HG02678 (cell line): ENCODE measurements at regions not wholly inside any gene's neighbourhood (a gene's known extent, or its start where the extent isn't known, plus 50 kb on each side); places are given as distances from the start of the nearest gene placed in this dataset.

Source experiments
- ATAC-seq: cut with Tn5 transposase; IDR thresholded peaks from one replicate; pipeline ENCODE4 v1.9.1; 2021; ENCODE audit warnings: mild to moderate bottlenecking, moderate library complexity; ENCODE audit not compliant: unreplicated experiment

DNA sequence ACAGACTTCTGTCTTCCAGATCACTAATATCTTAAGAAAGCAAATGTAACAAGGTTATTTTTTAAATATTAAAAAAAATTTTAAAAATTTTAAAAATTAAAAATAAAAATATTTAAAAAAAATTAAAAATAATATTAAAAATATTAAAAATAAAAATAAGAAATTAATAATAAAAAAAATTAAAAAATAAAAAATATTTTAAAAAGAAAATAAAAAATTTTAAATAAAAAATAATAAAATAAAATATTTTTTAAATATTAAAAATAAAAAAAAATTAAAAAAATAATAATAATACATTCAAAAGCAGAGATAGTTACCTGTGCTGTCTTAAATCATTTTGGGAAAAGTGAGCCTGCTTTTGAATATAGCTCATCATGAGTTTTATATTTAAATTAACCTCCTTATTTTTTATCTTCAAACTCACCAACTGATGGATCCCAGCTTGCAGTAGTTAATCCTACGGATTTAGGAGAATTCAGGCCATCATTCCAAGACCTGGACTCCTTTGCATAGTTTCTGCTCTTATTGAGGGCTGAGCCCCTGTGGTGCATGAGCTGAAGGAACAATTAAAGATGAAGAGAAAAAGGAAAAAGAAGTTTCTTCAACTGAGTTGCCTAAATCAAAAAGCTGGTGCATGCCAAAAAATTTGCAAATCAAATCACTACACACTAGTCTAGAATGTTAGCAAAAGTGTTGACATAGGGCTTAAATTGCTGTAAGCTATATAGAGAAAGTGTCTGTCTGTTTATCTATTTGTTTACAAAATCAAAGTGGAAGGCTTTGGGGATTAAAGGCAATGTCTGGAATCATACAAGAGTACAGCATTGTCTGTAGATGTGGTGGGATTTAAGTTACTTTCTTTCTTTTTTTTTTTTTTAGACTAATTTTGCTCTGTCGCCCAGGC, 50.5 kb upstream of the ZNF438 start:
- no peak for ATAC-seq

DNA sequence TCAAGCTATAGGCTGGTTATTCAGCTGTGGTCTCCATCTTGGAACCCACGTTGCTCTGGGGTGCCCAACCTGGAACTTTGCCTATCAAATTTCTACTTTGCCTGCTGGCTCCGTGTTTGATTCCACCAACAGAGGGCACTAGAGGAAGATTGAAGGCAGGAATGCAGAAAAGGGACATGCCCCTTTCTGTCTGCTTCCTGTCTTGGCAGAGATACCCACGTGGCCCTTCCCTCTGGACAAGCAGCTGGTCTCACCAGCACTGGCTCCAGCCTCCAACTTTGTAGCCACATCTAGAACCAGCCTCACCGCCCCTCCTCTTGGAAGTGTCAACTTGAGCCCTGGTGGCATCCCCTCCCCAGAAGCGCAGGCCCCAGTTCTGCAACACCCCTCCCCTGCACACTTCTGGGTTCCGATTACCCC, 52.1 kb upstream of the ZNF438 start:
- ATAC-seq, result no peak

GRCh38 chr10:31087011-31087410, 55.3 kb upstream of the ZNF438 start:
- no peak for ATAC-seq

GRCh38 chr10:31087851-31088250, 56.2 kb upstream of the ZNF438 start:
- no peak for ATAC-seq

- ATAC-seq, result peak; percentile 89
These were observed 59.4 kb upstream of the ZNF438 start for GRCh38 chr10:31090894-31091607.

GRCh38 chr10:31095677-31096560, 64.3 kb upstream of the ZNF438 start:
- no peak for ATAC-seq

DNA sequence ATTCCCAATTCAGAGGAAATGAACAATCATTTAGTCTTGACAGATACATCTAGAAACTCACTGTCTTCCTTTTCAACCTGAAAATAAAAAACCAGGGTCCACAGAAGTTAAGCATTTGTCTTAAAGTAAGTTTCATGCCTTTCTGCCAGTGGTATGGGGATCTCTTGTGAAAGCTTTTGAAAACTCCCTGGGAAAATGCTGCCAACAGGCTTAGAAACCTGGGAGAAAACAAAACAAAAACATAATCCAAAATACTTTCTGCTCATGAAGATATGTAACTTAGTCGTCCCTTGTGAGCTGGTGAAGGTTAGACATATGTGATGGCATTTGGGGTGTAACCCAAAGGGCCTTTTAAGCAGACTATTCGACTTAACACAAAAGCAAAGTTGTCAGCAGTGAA, 66.4 kb upstream of the ZNF438 start:
- ATAC-seq, result no peak

GRCh38 chr10:31099094-31099493, 67.4 kb upstream of the ZNF438 start:
- ATAC-seq, result no peak

GRCh38 chr10:31099664-31100063, 68.0 kb upstream of the ZNF438 start:
- no peak for ATAC-seq

- no peak for ATAC-seq
These were observed 68.5 kb upstream of the ZNF438 start for GRCh38 chr10:31100115-31100601.

GRCh38 chr10:31100662-31101061, 69.0 kb upstream of the ZNF438 start:
- no peak for ATAC-seq

GRCh38 chr10:31101123-31101522, 69.5 kb upstream of the ZNF438 start:
- ATAC-seq, result peak; percentile 79

- no peak for ATAC-seq
These were observed 70.8 kb upstream of the ZNF438 start for GRCh38 chr10:31102421-31102820.

GRCh38 chr10:31103112-31103511, 71.4 kb upstream of the ZNF438 start:
- no peak for ATAC-seq

DNA sequence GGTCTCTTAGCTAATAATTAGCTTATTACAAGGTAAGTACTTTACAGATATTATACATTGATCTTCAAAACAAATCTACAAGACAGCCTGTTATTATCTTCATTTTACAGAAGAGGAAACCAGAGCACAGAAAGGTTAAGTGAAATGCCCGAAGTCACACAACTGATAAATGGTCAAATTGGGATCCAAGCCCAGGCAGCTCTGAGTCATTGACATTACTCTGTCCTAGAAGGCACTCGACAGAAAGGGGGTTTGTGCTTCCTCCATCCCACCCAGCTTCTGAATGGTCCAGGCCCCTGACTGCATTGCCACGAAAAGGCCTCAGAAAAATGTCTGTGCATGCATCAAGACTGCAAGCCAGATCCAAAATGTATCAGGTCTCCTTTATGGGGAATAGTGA, 81.3 kb upstream of the ZNF438 start:
- no peak for ATAC-seq

DNA sequence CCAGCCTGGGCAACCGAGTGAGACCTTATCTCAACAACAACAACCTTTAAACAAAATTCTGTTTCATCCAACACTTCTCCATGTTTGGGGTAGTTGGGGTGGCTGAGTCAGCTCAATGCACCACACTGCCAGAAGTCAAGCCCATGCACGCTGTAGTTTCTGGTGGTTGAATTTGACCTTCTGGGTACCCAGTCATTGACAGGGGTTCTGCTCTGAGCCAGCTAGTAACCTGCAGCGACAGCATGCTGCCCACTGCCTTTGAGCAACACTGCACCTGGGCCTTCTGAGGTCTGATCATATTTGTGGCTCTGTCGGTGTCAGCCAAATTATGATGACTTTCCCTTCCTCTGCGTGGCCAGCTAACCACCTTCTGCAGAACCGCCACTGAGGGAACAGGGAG, 84.6 kb upstream of the ZNF438 start:
- no peak for ATAC-seq

DNA sequence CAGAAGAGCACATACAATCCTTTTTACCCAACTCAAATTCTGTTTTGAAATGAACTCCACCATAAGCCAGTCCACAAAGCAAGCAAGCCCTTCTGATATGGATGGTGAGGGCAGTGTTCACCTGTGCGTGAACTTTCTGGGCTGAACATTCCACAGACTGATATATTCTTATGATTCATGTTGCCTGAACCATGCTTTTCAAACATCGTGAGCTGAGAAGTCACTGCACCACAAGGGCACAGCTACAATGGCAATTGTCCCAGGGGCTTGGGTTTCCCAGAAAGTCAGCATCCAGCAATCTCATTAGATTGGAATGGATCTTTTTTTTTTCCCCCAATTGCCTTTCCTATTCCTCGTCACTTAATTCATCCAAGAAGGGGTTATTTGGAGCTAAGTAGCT, 86.9 kb upstream of the ZNF438 start:
- ATAC-seq, result no peak

- no peak for ATAC-seq
These were observed 88.7 kb upstream of the ZNF438 start for GRCh38 chr10:31120392-31120791.

DNA sequence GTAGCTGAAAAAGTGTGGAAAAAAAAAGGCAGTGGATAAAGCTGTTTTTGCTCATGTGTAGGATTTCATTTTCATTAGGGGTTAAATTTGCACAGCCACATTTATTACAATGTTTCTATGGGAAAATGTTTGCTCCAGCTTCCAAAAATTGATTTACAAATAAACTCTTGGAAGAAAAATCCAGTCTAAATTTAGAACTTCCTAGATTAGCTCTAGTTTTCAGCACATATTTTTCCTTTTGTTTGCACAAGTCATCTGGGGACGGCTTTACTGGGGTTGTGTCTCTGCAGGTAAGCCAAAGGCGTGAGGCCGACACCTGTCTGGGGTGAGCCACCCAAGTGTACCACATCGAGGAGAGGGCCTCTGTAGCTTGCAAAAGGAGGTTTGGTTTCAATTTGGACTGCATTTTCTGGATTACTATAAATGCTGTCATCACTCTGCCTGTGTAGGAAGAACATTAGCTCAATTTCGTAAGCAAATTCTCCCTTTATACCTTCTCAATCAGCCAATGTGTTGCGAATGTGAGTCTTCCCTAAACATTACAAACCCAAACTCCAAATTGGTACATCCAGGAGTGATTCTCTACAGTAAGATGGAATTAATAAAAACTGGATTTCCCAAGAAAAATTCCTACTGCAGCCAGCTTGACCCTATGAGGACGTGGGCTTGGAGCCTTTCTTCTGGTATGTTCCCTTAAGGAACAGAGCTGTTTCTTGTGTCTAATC, 89.5 kb upstream of the ZNF438 start:
- no peak for ATAC-seq
